ENCODE measurements at regions not wholly inside any gene's neighbourhood (a gene's known extent, or its start where the extent isn't known, plus 50 kb on each side); places are given as distances from the start of the nearest gene placed in this dataset.

- no peak overlapping the region for H4K5ac ChIP-seq (ENCODE audit: insufficient read length, low read depth, low read length)
- no peak overlapping the region for H3K27ac ChIP-seq (ENCODE audit: low read depth, low read length)
- WGBS, 2 experiments (ENCODE audit: extremely low coverage in 1 of 2, insufficient coverage in 1 of 2, insufficient read length in 1 of 2, insufficient replicate concordance in 2 of 2, low coverage in 1 of 2, low lambda C conversion rate in 2 of 2, missing lambda C conversion rate in 1 of 2) = 95% methylated on average over 4 of the region's 4 CpGs; no CpG with 5 or more reads in 1 of the 2 experiments
- no peaks in the 10 kb centered on the region for H3K27me3 ChIP-seq (replicated peaks in 1 of 4; ENCODE audit: control insufficient read depth in 3 of 4, extremely low read depth in 1 of 4, insufficient read depth in 3 of 4, low read length in 3 of 4)
- no peak overlapping the region for H2BK12ac ChIP-seq (ENCODE audit: low read depth, low read length)
- no peak for DNase-seq (ENCODE audit: low read depth in 1 of 2, low spot score in 2 of 2)
- H3K14ac ChIP-seq (ENCODE audit: insufficient read length) = no peak overlapping the region
- H3K4ac ChIP-seq (replicated peaks; ENCODE audit: insufficient read length, low read depth, low read length) = no peak overlapping the region
- H4K20me1 ChIP-seq (replicated peaks in 1 of 2; ENCODE audit: control insufficient read depth in 1 of 2, insufficient read depth in 2 of 2, low read length in 2 of 2) = no peaks in the 10 kb centered on the region
- H3K4me2 ChIP-seq (ENCODE audit: insufficient read depth in 1 of 2, low read depth in 2 of 2, low read length in 2 of 2) = no peak overlapping the region
- no peak overlapping the region for H3K23ac ChIP-seq (ENCODE audit: insufficient read length)
- no peak overlapping the region for H2BK120ac ChIP-seq (replicated peaks; ENCODE audit: low read depth, low read length)
- CTCF ChIA-PET (ENCODE audit: partially characterized antibody) = no interaction called here
- H3K79me2 ChIP-seq (ENCODE audit: control insufficient read depth in 1 of 2, insufficient read depth in 2 of 2, low read length in 2 of 2) = no peaks in the 10 kb centered on the region
- FAIRE-seq = no peak
- H3K9ac ChIP-seq (replicated peaks in 1 of 4; ENCODE audit: extremely low read depth in 1 of 4, low read depth in 3 of 4, low read length in 3 of 4) = no peak overlapping the region
- no peak overlapping the region for H3K18ac ChIP-seq (ENCODE audit: extremely low read depth, low read length)
- H2AK5ac ChIP-seq (ENCODE audit: low read depth, low read length) = no peak overlapping the region
- no peak overlapping the region for H4K8ac ChIP-seq (ENCODE audit: extremely low read depth, insufficient read depth, low read length)
- H3K4me3 ChIP-seq (ENCODE audit: extremely low read depth in 1 of 4, insufficient read depth in 2 of 4, low read depth in 3 of 4, low read length in 4 of 4) = no peak overlapping the region
- H2AFZ ChIP-seq (ENCODE audit: low read length) = no peak overlapping the region
- POLR2A ChIA-PET (ENCODE audit: partially characterized antibody) = no interaction called here
- H3K79me1 ChIP-seq (ENCODE audit: low read depth, low read length) = no peaks in the 10 kb centered on the region
- no peak overlapping the region for H2BK15ac ChIP-seq (ENCODE audit: low read length)
- no peaks in the 10 kb centered on the region for H3K23me2 ChIP-seq (ENCODE audit: low read depth, low read length)
- no peak overlapping the region for H2BK20ac ChIP-seq (ENCODE audit: low read length)
- no peak overlapping the region for H2BK5ac ChIP-seq (ENCODE audit: low read depth, low read length)
- H3K36me3 ChIP-seq (ENCODE audit: control insufficient read depth in 2 of 4, insufficient read depth in 4 of 4, low read length in 3 of 4) = no peaks in the 10 kb centered on the region
- H4K91ac ChIP-seq (replicated peaks; ENCODE audit: insufficient read length, low read length) = no peak overlapping the region
- no peak overlapping the region for H3K56ac ChIP-seq (replicated peaks; ENCODE audit: insufficient read length, low read depth, low read length)
- H3K4me1 ChIP-seq (replicated peaks in 1 of 4; ENCODE audit: control insufficient read depth in 3 of 4, insufficient read depth in 4 of 4, low read length in 3 of 4) = no peaks in the 10 kb centered on the region
- no peaks in the 10 kb centered on the region for H3K9me3 ChIP-seq (ENCODE audit: insufficient read depth in 2 of 2, low read depth in 1 of 2, low read length in 1 of 2)
- no peak for TF ChIP-seq RXRA (IDR thresholded peaks at IDR 0.05; ENCODE audit: insufficient read depth, low read depth, low read length)
- no peak for TF ChIP-seq TAF1 (IDR thresholded peaks at IDR 0.05; ENCODE audit: low read depth, low read length)
- TF ChIP-seq KDM1A (IDR thresholded peaks at IDR 0.05; ENCODE audit: borderline replicate concordance, low read length) = no peak
- TF ChIP-seq CTBP2 (IDR thresholded peaks at IDR 0.05; ENCODE audit: borderline replicate concordance, insufficient read depth, insufficient read length, low read length) = no peak
- TF ChIP-seq SAP30 (IDR thresholded peaks at IDR 0.05; ENCODE audit: insufficient read depth, insufficient replicate concordance, low read length) = no peak
- TF ChIP-seq TCF12 (IDR thresholded peaks at IDR 0.05; ENCODE audit: low read depth, low read length) = no peak
- no peak for TF ChIP-seq POLR2AphosphoS5 (IDR thresholded peaks at IDR 0.05; ENCODE audit: low read depth, low read length)
- no peak for TF ChIP-seq KDM5A (IDR thresholded peaks at IDR 0.05; ENCODE audit: low read length)
- TF ChIP-seq SP1 (IDR thresholded peaks at IDR 0.05; ENCODE audit: low read depth, low read length) = no peak
- TF ChIP-seq RFX5 (IDR thresholded peaks at IDR 0.05; ENCODE audit: borderline replicate concordance, low read depth, low read length) = no peak
- TF ChIP-seq ASH2L (IDR thresholded peaks at IDR 0.05; ENCODE audit: low read length) = no peak
- no peak for TF ChIP-seq BRCA1 (IDR thresholded peaks at IDR 0.05; ENCODE audit: low read depth, low read length)
- TF ChIP-seq CTCF (IDR thresholded peaks at IDR 0.05; ENCODE audit: control extremely low read depth in 1 of 3, insufficient read depth in 1 of 3, low read depth in 1 of 3, low read length in 3 of 3) = no peak
These were observed 1873.5 kb downstream of the NCAM2 start for GRCh38 chr21:22871692-22872091.

Data from H1 (cell line).